Activated naive CD4-positive, alpha-beta T cell treated with anti-CD3 and anti-CD28 coated beads, Interleukin-2, amount 50 U/mL, for 72 hours (primary cell): ENCODE measurements at regions not wholly inside any gene's neighbourhood (a gene's known extent, or its start where the extent isn't known, plus 50 kb on each side); places are given as distances from the start of the nearest gene placed in this dataset.
"Not testable (repeated sequence)": the region's sequence is repeated elsewhere in the genome, so short reads cannot be mapped to it uniquely, and the experiment has no call there.

Experiments used
- ATAC-seq, 2 donors: fragments of 150-1000 bp; cut with Tn5 transposase; 2 replicates each; pipeline ENCODE4 v1.10.0; 2021; ENCODE audit warnings: mild to moderate bottlenecking in 2 of 2, moderate library complexity in 2 of 2
- DNase-seq, 2 donors: peaks; one replicate each; pipeline ENCODE4 v3.0.0; 2021 to 2022; ENCODE audit warnings: low spot score in 2 of 2
- H3K27ac Mint-ChIP-seq, 2 donors: one replicate each; pipeline ENCODE4 v1.8.0; 2022; ENCODE audit warnings: mild to moderate bottlenecking in 2 of 2, mixed read lengths in 2 of 2
- H3K36me3 Mint-ChIP-seq, 2 donors: one replicate each; pipeline ENCODE4 v1.8.0; 2022; ENCODE audit warnings: mixed read lengths in 2 of 2
- H3K9me3 Mint-ChIP-seq, 2 donors: one replicate each; pipeline ENCODE4 v1.8.0; 2022; ENCODE audit warnings: mixed read lengths in 2 of 2

- DNase-seq = no peak
- no peaks in the 10 kb centered on the region for H3K36me3 Mint-ChIP-seq
- ATAC-seq = no peak
- no peaks in the 10 kb centered on the region for H3K9me3 Mint-ChIP-seq
- H3K27ac Mint-ChIP-seq = no peak overlapping the region
These were observed 572.5 kb downstream of the MAGEB5 start for GRCh38 chrX:26788402-26788998.

GRCh38 chrX:26783512-26784225 is 567.7 kb downstream of the MAGEB5 start:
- peak in 1 of 2 donors; percentile 2 for DNase-seq
- H3K36me3 Mint-ChIP-seq = no peaks in the 10 kb centered on the region
- no peak overlapping the region for H3K27ac Mint-ChIP-seq
- ATAC-seq = no peak
- no peaks in the 10 kb centered on the region for H3K9me3 Mint-ChIP-seq

- Mint-ChIP-seq H3K27ac (no peak overlapping the region), H3K9me3 (peaks cover 11 to 19% of the 10 kb centered on the region in 2 donors), H3K36me3 (peaks cover 0 to 5% of the 10 kb centered on the region in 2 donors)
- DNase-seq (no peak), ATAC-seq (no peak)
These were observed 562.4 kb downstream of the MAGEB5 start for GRCh38 chrX:26778320-26778888.

- ATAC-seq (no peak), DNase-seq (no peak)
- Mint-ChIP-seq H3K27ac (no peak overlapping the region), H3K9me3 (peaks cover 0 to 4% of the 10 kb centered on the region in 2 donors), H3K36me3 (no peaks in the 10 kb centered on the region)
These were observed 546.3 kb downstream of the MAGEB5 start for GRCh38 chrX:26762253-26762652.

- not testable (repeated sequence) for DNase-seq, H3K9me3 Mint-ChIP-seq, ATAC-seq, H3K36me3 Mint-ChIP-seq, H3K27ac Mint-ChIP-seq
These were observed 539.8 kb downstream of the MAGEB5 start for GRCh38 chrX:26755760-26756159.

- DNase-seq (no peak), ATAC-seq (no peak)
- Mint-ChIP-seq H3K9me3 (no peaks in the 10 kb centered on the region), H3K27ac (no peak overlapping the region), H3K36me3 (no peaks in the 10 kb centered on the region)
These were observed 531.9 kb downstream of the MAGEB5 start for GRCh38 chrX:26747877-26748276.

GRCh38 chrX:26722666-26723428 is 506.9 kb downstream of the MAGEB5 start:
- Mint-ChIP-seq H3K9me3 (peaks cover 5% of the 10 kb centered on the region in 2 donors), H3K27ac (no peak overlapping the region), H3K36me3 (no peaks in the 10 kb centered on the region)
- no peak for DNase-seq
- ATAC-seq = no peak

- ATAC-seq (no peak), DNase-seq (no peak)
- Mint-ChIP-seq H3K27ac (no peak overlapping the region), H3K9me3 (peaks cover 5 to 11% of the 10 kb centered on the region in 2 donors), H3K36me3 (peaks cover 0 to 5% of the 10 kb centered on the region in 2 donors)
These were observed 456.6 kb downstream of the MAGEB5 start for GRCh38 chrX:26672571-26672970.

GRCh38 chrX:26670521-26670920 is 454.6 kb downstream of the MAGEB5 start:
- no peak for ATAC-seq
- Mint-ChIP-seq H3K27ac (no peak overlapping the region), H3K36me3 (peaks cover 0 to 5% of the 10 kb centered on the region in 2 donors), H3K9me3 (peaks cover 5 to 11% of the 10 kb centered on the region in 2 donors)
- DNase-seq = no peak

GRCh38 chrX:26664919-26665318 is 448.9 kb downstream of the MAGEB5 start:
- H3K9me3 Mint-ChIP-seq = peaks cover 2 to 4% of the 10 kb centered on the region in 2 donors
- ATAC-seq (no peak), DNase-seq (no peak)
- peaks cover 0 to 4% of the 10 kb centered on the region in 2 donors for H3K36me3 Mint-ChIP-seq
- no peak overlapping the region for H3K27ac Mint-ChIP-seq

- Mint-ChIP-seq H3K36me3 (no peaks in the 10 kb centered on the region), H3K27ac (no peak overlapping the region), H3K9me3 (no peaks in the 10 kb centered on the region)
- ATAC-seq (no peak), DNase-seq (no peak)
These were observed 437.1 kb downstream of the MAGEB5 start for GRCh38 chrX:26653050-26653449.

GRCh38 chrX:26651755-26652154 is 435.8 kb downstream of the MAGEB5 start:
- H3K36me3 Mint-ChIP-seq = no peaks in the 10 kb centered on the region
- no peak overlapping the region for H3K27ac Mint-ChIP-seq
- ATAC-seq (no peak), DNase-seq (no peak)
- no peaks in the 10 kb centered on the region for H3K9me3 Mint-ChIP-seq

- H3K36me3 Mint-ChIP-seq = no peaks in the 10 kb centered on the region
- DNase-seq = no peak
- ATAC-seq = no peak
- peaks cover 0 to 4% of the 10 kb centered on the region in 2 donors for H3K9me3 Mint-ChIP-seq
- H3K27ac Mint-ChIP-seq = no peak overlapping the region
These were observed 433.6 kb downstream of the MAGEB5 start for GRCh38 chrX:26649534-26649933.

- no peaks in the 10 kb centered on the region for H3K36me3 Mint-ChIP-seq
- no peak for DNase-seq
- no peaks in the 10 kb centered on the region for H3K9me3 Mint-ChIP-seq
- H3K27ac Mint-ChIP-seq = no peak overlapping the region
- no peak for ATAC-seq
These were observed 415.4 kb downstream of the MAGEB5 start for GRCh38 chrX:26631385-26631784.

- Mint-ChIP-seq H3K9me3 (no peaks in the 10 kb centered on the region), H3K27ac (no peak overlapping the region), H3K36me3 (no peaks in the 10 kb centered on the region)
- ATAC-seq = no peak
- no peak for DNase-seq
These were observed 398.0 kb downstream of the MAGEB5 start for GRCh38 chrX:26613956-26614355.

GRCh38 chrX:26606971-26607370 is 391.0 kb downstream of the MAGEB5 start:
- Mint-ChIP-seq H3K36me3 (no peaks in the 10 kb centered on the region), H3K9me3 (peaks cover 5 to 14% of the 10 kb centered on the region in 2 donors), H3K27ac (no peak overlapping the region)
- DNase-seq (no peak), ATAC-seq (no peak)

- Mint-ChIP-seq H3K27ac (no peak overlapping the region), H3K36me3 (no peaks in the 10 kb centered on the region), H3K9me3 (peaks cover 9 to 16% of the 10 kb centered on the region in 2 donors)
- DNase-seq (no peak), ATAC-seq (no peak)
These were observed 382.0 kb downstream of the MAGEB5 start for GRCh38 chrX:26597981-26598380.
